Effector memory CD4-positive, alpha-beta T cell (primary cell): ENCODE measurements at regions not wholly inside any gene's neighbourhood (a gene's known extent, or its start where the extent isn't known, plus 50 kb on each side); places are given as distances from the start of the nearest gene placed in this dataset.

Experiments
- DNase-seq, 3 donors: peaks; one replicate each; pipeline ENCODE4 v3.0.0-alpha.2; 2020
- H3K27ac ChIP-seq: 2 replicates; pipeline ENCODE4 v1.7.0; 2013; ENCODE audit warnings: mild to moderate bottlenecking, low read length, moderate library complexity; ENCODE audit not compliant: insufficient read depth, poor library complexity, severe bottlenecking
- H3K27me3 ChIP-seq: replicated peaks from 2 replicates; pipeline ENCODE4 v1.7.0; 2013; ENCODE audit warnings: mild to moderate bottlenecking, low read length; ENCODE audit not compliant: insufficient read depth, control insufficient read depth, poor library complexity, severe bottlenecking
- H3K36me3 ChIP-seq: 2 replicates; pipeline ENCODE4 v1.7.0; 2013; ENCODE audit warnings: mild to moderate bottlenecking, low read length, moderate library complexity; ENCODE audit not compliant: control insufficient read depth, insufficient read depth
- H3K4me1 ChIP-seq: 2 replicates; pipeline ENCODE4 v1.7.0; 2013; ENCODE audit warnings: low read length, mild to moderate bottlenecking; ENCODE audit not compliant: control insufficient read depth, insufficient read depth, poor library complexity, severe bottlenecking
- H3K4me3 ChIP-seq: 2 replicates; pipeline ENCODE4 v1.7.0; 2013; ENCODE audit warnings: low read length, low read depth, mild to moderate bottlenecking; ENCODE audit not compliant: insufficient read depth, poor library complexity, severe bottlenecking
- H3K9me3 ChIP-seq: 2 replicates; pipeline ENCODE4 v1.7.0; 2013; ENCODE audit warnings: mild to moderate bottlenecking, low read length, moderate library complexity; ENCODE audit not compliant: control insufficient read depth

- H3K27me3 ChIP-seq, result no peaks in the 10 kb centered on the region
- H3K27ac ChIP-seq, result no peak overlapping the region
- no peaks in the 10 kb centered on the region for H3K36me3 ChIP-seq
- no peak overlapping the region for H3K4me3 ChIP-seq
- no peaks in the 10 kb centered on the region for H3K9me3 ChIP-seq
- no peaks in the 10 kb centered on the region for H3K4me1 ChIP-seq
- no peak for DNase-seq
Measured at GRCh38 chr11:81744336-81745116, 989.1 kb downstream of the FAM181B start.

- no peaks in the 10 kb centered on the region for H3K4me1 ChIP-seq
- DNase-seq, result no peak
- no peaks in the 10 kb centered on the region for H3K36me3 ChIP-seq
- peaks cover 3% of the 10 kb centered on the region for H3K9me3 ChIP-seq
- no peaks in the 10 kb centered on the region for H3K27me3 ChIP-seq
- no peak overlapping the region for H3K4me3 ChIP-seq
- no peak overlapping the region for H3K27ac ChIP-seq
Measured at GRCh38 chr11:81725701-81726100, 1008.0 kb downstream of the FAM181B start.

GRCh38 chr11:81717695-81718094 lies 1016.0 kb downstream of the FAM181B start:
- H3K27me3 ChIP-seq, result no peaks in the 10 kb centered on the region
- DNase-seq, result no peak

GRCh38 chr11:81707881-81708280 lies 1025.8 kb downstream of the FAM181B start:
- Histone ChIP-seq H3K36me3 (no peaks in the 10 kb centered on the region), H3K27ac (no peak overlapping the region), H3K27me3 (no peaks in the 10 kb centered on the region), H3K9me3 (no peaks in the 10 kb centered on the region), H3K4me3 (no peak overlapping the region), H3K4me1 (no peaks in the 10 kb centered on the region)
- DNase-seq, result no peak

More at GRCh38 chr11:81717695-81718094, 1016.0 kb downstream of the FAM181B start:
- no peaks in the 10 kb centered on the region for H3K9me3 ChIP-seq
- H3K36me3 ChIP-seq, result no peaks in the 10 kb centered on the region
- no peaks in the 10 kb centered on the region for H3K4me1 ChIP-seq
- H3K4me3 ChIP-seq, result no peak overlapping the region
- H3K27ac ChIP-seq, result no peak overlapping the region

- DNase-seq, result no peak
- Histone ChIP-seq H3K36me3 (no peaks in the 10 kb centered on the region), H3K4me1 (no peaks in the 10 kb centered on the region), H3K27ac (no peak overlapping the region), H3K4me3 (no peak overlapping the region), H3K9me3 (no peaks in the 10 kb centered on the region), H3K27me3 (no peaks in the 10 kb centered on the region)
Measured at GRCh38 chr11:81705283-81705682, 1028.4 kb downstream of the FAM181B start.

- H3K27me3 ChIP-seq, result no peaks in the 10 kb centered on the region
- H3K9me3 ChIP-seq, result no peaks in the 10 kb centered on the region
- no peak for DNase-seq
- H3K4me1 ChIP-seq, result no peaks in the 10 kb centered on the region
- H3K27ac ChIP-seq, result no peak overlapping the region
- no peaks in the 10 kb centered on the region for H3K36me3 ChIP-seq
- H3K4me3 ChIP-seq, result no peak overlapping the region
Measured at GRCh38 chr11:81700076-81700475, 1033.6 kb downstream of the FAM181B start.

GRCh38 chr11:81687057-81687456 lies 1046.6 kb downstream of the FAM181B start:
- H3K27ac ChIP-seq, result no peak overlapping the region
- no peaks in the 10 kb centered on the region for H3K27me3 ChIP-seq
- no peaks in the 10 kb centered on the region for H3K36me3 ChIP-seq
- no peak for DNase-seq
- no peak overlapping the region for H3K4me3 ChIP-seq
- H3K9me3 ChIP-seq, result no peaks in the 10 kb centered on the region
- H3K4me1 ChIP-seq, result no peaks in the 10 kb centered on the region

- DNase-seq, result no peak
- no peaks in the 10 kb centered on the region for H3K4me1 ChIP-seq
- H3K4me3 ChIP-seq, result no peak overlapping the region
- no peaks in the 10 kb centered on the region for H3K27me3 ChIP-seq
- no peak overlapping the region for H3K27ac ChIP-seq
- H3K9me3 ChIP-seq, result no peaks in the 10 kb centered on the region
- no peaks in the 10 kb centered on the region for H3K36me3 ChIP-seq
Measured at GRCh38 chr11:81674211-81674610, 1059.5 kb downstream of the FAM181B start.

- no peaks in the 10 kb centered on the region for H3K27me3 ChIP-seq
- DNase-seq, result no peak
- no peak overlapping the region for H3K4me3 ChIP-seq
- no peaks in the 10 kb centered on the region for H3K9me3 ChIP-seq
- no peaks in the 10 kb centered on the region for H3K4me1 ChIP-seq
- no peaks in the 10 kb centered on the region for H3K36me3 ChIP-seq
- no peak overlapping the region for H3K27ac ChIP-seq
Measured at GRCh38 chr11:81673001-81673400, 1060.7 kb downstream of the FAM181B start.

- no peaks in the 10 kb centered on the region for H3K4me1 ChIP-seq
- H3K36me3 ChIP-seq, result no peaks in the 10 kb centered on the region
- H3K27me3 ChIP-seq, result no peaks in the 10 kb centered on the region
- no peak overlapping the region for H3K4me3 ChIP-seq
- no peak for DNase-seq
- H3K27ac ChIP-seq, result no peak overlapping the region
- H3K9me3 ChIP-seq, result no peaks in the 10 kb centered on the region
Measured at GRCh38 chr11:81669935-81670543, 1063.6 kb downstream of the FAM181B start.
